Omental fat pad (tissue), 3 donors: ENCODE measurements at regions not wholly inside any gene's neighbourhood (a gene's known extent, or its start where the extent isn't known, plus 50 kb on each side); places are given as distances from the start of the nearest gene placed in this dataset.

Experiments
- ATAC-seq: fragments of 150-250 bp; one replicate; pipeline ENCODE4 v1.9.1; 2016; ENCODE audit warnings: mild to moderate bottlenecking, moderate library complexity; ENCODE audit not compliant: low FRiP score
- DNase-seq: peaks from one replicate; pipeline ENCODE4 v3.0.0-alpha.2; 2019; ENCODE audit warnings: low spot score
- TF ChIP-seq, protein P1 (sequence below), 3 donors: fragments of 450-650 bp; IDR thresholded peaks; one replicate each; pipeline ENCODE4 v1.5.1; 2016 to 2017; ENCODE audit warnings: antibody characterized with exemption in 3 of 3, mild to moderate bottlenecking in 3 of 3, moderate library complexity in 2 of 3

GRCh38 chr10:131804551-131805295 lies 96.1 kb upstream of the PPP2R2D start:
- TF ChIP-seq, protein P1, sequence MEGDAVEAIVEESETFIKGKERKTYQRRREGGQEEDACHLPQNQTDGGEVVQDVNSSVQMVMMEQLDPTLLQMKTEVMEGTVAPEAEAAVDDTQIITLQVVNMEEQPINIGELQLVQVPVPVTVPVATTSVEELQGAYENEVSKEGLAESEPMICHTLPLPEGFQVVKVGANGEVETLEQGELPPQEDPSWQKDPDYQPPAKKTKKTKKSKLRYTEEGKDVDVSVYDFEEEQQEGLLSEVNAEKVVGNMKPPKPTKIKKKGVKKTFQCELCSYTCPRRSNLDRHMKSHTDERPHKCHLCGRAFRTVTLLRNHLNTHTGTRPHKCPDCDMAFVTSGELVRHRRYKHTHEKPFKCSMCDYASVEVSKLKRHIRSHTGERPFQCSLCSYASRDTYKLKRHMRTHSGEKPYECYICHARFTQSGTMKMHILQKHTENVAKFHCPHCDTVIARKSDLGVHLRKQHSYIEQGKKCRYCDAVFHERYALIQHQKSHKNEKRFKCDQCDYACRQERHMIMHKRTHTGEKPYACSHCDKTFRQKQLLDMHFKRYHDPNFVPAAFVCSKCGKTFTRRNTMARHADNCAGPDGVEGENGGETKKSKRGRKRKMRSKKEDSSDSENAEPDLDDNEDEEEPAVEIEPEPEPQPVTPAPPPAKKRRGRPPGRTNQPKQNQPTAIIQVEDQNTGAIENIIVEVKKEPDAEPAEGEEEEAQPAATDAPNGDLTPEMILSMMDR (IDR thresholded peaks at IDR 0.05) = no peak
- no peak for ATAC-seq
- no peak for DNase-seq

DNA sequence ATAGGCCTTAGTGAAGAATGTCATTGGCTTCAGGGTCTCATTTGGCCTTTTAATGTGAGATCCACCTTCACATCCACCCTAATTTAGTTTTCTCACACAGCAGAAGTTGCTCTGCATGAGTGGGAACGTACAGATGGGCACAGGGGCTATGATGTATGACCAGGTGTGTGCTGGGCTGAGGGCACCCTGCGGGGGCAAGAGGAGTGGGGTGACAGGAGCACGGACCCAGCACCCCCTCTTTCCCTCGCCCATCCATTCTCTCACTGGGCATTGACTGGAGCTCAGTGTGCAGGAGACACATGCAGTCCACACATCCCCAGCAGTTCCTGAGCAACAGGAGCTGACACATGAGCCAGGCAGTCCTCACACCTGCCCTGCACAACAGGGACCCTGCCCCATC lies 95.1 kb upstream of the PPP2R2D start:
- ATAC-seq (no peak), DNase-seq (no peak)
- TF ChIP-seq, protein P1 (IDR thresholded peaks at IDR 0.05) = no peak

DNA sequence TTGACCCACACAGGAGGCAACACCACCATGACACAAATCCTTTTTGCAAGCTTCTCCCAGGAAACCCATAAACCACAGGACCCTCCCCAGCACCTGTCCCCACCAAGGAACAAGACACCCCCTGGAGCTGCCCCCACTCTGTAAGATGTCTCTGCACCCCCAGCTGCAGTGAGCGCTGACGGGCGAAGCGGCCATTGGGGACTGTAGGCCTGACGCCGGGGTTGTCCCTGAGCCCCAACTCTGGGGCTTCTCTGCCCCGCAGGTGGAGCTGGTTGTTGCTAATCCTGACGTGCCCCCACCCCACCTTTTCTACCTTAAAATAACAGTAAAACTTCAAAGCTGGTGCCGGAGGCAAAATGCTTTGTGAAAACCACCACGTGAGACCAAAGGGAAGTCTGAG lies 94.7 kb upstream of the PPP2R2D start:
- ATAC-seq (no peak), DNase-seq (no peak)
- TF ChIP-seq, protein P1 (IDR thresholded peaks at IDR 0.05) = no peak

- no peak for DNase-seq
Observed at GRCh38 chr10:131806646-131807317, 94.0 kb upstream of the PPP2R2D start.

DNA sequence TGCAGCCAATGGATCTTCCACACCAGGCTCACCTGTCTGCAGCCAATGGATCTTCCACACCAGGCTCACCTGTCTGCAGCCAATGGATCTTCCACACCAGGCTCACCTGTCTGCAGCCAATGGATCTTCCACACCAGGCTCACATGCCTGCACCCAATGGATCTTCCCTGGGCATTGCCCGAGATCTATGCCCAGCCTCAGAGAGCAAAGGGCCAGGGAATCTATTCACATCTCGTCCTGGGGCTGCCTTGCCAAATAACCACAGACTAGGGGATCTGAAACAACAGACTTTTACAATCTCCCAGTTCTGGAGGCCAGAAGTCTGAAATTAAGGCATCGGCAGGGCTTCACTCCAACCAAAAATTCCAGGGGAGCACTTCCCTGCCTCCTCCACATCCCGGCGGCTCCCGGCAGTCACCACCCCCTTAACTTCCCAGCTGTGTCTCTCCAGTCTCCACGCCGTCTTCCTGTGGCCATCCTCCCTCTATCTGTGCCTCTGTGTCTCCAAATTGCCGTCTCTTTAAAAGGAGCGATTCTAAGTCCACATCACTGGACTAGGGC lies 92.4 kb upstream of the PPP2R2D start:
- TF ChIP-seq, protein P1 (IDR thresholded peaks at IDR 0.05) = no peak
- ATAC-seq (no peak), DNase-seq (no peak)

More at GRCh38 chr10:131806646-131807317, 94.0 kb upstream of the PPP2R2D start:
- ATAC-seq = no peak
- TF ChIP-seq, protein P1 (IDR thresholded peaks at IDR 0.05) = no peak

DNA sequence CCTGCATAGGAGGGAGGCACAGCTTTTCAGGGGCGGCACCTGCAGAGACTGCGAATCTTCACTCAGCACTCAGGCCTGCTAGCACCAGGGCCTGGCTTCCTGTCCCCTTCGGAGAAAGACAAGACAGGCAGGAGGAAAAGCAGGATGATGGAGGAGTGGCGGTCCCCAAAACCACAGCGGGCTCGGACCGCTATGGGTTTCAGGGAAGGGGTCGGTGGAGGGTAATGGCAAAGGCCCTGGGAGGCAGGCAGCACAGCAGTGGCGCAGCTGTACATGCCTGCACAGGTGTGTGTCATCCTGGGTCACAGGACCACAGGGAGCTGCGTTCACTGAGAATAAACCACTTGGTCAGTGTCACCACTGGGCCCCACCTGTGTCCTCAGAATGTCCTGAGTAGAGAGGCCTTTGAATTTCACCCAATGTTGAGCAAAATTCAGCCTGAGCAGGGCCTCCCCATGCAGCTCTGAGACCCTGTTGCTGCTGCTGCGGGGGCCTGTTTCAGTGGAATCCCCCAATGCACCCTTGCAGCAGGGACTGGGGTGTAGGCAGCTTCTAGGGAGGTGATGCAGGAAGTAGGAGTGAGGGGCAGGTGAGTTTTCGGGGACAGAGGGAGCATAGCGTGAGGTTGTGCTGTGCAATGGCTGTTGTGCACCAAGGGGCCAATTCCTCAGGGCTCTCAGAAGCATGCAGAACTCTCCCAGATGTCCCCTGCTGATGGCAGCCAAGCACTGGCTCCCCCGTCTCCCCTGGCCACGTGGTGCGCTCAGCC lies 90.6 kb upstream of the PPP2R2D start:
- DNase-seq (no peak), ATAC-seq (no peak)
- TF ChIP-seq, protein P1 (IDR thresholded peaks at IDR 0.05) = no peak
